HG03521 (cell line): ENCODE measurements at regions not wholly inside any gene's neighbourhood (a gene's known extent, or its start where the extent isn't known, plus 50 kb on each side); places are given as distances from the start of the nearest gene placed in this dataset.
"Not testable (repeated sequence)": the region's sequence is repeated elsewhere in the genome, so short reads cannot be mapped to it uniquely, and the experiment has no call there.

Source experiments
- ATAC-seq: cut with Tn5 transposase; IDR thresholded peaks from one replicate; pipeline ENCODE4 v1.9.1; 2021; ENCODE audit warnings: mild to moderate bottlenecking, moderate library complexity; ENCODE audit not compliant: unreplicated experiment

GRCh38 chr6:179340-179950, 112.8 kb upstream of the DUSP22 start:
- ATAC-seq: no peak

GRCh38 chr6:180091-180694, 112.1 kb upstream of the DUSP22 start:
- not testable (repeated sequence) for ATAC-seq

GRCh38 chr6:181049-181654, 111.1 kb upstream of the DUSP22 start:
- ATAC-seq: no peak

DNA sequence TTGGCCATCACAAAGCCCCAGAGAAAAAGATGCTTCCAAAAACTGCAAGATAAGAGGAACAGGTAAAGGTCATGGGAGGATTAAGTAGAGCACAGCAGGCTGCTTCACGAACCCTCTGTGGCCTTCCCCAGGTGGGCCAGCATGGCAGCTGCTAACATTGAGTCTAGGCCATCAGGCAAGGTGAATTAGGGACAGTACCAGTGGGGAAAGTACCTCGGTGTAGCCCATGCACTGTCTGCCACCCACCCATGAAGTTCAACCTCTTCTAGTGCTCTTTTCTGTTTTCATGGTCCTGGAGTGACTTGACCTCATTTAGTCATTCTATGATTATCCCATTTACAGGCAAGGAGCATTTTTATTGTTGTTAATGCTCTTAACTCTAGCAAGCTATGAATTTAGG, 108.6 kb upstream of the DUSP22 start:
- no peak for ATAC-seq

DNA sequence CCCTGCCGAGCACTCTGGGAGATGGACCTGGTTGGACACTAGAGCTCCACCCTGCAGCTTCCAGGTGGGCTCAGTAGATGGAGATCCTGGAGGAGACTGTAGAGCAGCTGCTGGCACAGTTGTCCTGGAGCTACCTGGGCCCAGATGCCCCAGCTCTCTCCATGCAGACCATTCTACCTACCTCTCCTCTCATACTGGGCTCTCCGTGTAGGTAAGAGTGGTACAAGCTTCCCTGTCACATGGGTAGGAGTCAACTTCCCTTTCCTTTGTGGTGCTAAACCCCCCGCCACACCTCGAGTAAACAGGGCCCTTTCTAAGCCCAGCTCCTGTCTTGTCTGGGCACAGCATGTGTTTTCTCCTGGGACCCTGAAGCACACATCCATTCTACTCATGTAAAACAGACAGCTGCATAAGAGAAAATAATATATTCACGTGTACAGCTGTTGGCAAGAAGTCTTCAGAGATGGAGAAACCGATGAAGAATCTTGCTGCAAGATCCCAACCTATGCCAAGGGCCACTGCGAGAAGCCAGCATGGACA, 108.1 kb upstream of the DUSP22 start:
- ATAC-seq: no peak

- ATAC-seq: no peak
Observed at GRCh38 chr6:186340-186965, 105.8 kb upstream of the DUSP22 start.

DNA sequence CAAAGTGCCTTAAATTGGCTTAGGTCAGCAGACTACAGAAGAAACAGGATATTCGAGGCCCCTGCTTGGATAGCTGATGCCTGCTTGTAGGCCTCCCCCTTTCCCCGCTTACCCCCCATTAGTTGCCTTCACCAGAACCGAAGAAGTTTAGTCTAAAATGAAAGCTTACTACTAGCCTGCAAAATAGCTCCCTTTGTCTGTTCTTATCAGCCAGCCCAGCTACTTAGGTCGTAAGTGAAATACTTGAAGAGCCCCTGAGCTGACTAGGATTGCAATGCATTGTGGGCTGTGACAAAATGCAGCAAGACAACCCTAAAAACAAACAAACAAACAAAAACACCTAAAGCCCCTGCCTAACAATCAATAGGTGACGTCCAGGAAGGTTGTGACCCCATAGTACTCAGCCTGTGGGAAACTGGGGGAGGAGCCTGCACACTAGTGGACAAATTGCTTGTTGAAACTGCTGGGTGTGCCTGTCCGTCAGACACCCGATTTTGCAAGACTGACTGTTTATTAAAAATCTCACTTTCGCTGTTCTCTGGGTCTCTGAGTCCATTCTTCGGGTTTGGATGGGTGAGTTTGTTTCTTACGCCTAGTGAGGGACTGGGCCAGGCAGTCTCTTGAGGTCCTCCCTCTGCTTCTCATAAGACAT, 105.0 kb upstream of the DUSP22 start:
- no peak for ATAC-seq

DNA sequence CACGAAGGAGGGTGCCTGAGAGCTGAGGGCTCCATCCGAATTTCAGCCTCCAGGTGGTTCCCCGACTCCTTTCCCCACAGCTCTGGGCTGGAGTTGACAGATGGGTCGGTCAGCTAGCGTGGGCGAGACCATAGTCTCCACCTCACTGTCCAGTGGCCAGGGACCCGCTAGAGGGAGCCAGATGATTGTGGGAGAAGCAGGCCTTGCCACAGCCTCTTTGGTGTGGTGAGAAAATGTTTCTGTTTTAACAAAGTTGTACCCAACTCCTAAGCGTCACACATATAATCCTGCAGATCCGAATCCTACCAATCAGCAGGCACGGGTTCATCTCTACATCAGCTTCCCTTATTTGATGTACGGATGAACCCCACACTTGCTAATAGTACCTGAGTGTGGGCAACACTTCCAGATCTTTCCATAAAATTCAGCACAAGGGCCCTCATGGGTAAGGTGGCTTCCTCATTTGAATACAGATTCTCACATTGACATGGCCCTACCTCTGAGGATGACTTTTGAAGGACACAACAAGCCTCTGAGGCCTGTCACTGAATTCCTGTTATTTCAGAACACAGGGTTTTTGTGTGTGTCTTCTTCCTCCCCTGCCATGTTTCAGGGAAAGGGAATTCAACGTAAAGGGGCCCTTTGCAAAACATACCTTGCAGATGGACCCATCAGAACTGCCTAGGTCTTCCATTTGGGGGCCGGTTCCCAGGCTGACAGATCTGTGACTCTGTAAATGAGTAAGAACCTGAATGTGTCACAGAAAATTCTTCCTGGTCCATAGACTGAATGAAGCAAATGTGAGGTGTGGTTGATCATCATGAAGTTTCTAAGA, 103.2 kb upstream of the DUSP22 start:
- ATAC-seq: peak; percentile 75

DNA sequence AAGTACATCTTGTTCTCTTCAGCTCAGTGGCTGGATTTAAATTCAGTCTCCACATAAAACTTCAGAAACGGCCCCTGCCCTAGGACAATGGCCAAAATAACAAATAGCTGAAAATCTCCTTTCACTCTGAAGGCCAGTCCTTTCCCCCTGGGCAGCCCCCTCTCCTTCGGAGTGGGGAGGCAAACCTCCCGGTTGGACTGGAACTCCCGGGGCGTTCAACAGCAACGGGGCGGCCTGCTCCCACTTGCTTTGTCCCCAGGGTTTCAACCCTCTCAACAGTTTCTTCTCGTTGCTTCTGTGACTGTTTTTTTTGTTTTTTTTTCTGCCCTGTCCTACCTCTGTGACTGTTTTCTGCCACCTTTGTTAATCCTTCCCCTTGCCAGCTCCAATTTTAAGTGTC, 102.6 kb upstream of the DUSP22 start:
- no peak for ATAC-seq

DNA sequence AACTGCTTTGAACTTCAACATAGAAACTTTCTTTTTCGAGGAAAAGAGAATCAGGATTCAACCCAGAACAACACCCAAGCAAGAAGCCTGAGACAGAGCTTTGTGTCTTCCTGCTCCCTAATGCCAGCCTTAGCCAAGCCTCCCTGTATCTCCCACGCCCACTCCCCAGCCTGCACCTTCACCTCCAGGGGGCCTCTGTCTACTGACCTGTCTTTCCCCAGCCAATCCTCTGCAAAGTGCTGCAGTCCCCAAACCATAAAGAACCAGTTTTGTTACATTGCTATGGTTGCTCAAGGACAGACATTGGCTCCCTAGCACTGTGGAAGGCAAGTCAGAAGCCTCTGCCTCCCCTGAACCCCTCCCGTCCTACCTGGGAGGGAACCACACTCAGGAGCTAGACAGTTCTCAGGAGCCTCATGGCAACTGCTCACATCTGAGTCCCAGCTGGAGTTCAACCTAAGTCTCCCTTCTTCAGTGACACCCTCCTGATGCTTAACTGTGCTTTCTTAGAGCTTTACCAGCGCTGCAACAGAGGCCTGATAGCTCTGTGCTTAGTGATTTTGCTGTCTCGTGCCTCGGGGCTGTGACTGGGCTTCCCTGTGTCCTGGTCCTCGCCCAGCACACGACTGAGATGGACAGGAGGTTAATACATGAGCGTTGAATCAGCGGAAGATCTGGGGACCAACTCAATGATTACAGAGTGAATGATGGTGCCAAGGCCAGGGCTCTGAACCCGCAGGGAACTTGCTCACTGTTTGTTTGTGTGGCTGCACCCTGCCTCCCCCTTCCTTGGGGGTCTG, 101.5 kb upstream of the DUSP22 start:
- ATAC-seq: no peak

- no peak for ATAC-seq
Observed at GRCh38 chr6:191487-192312, 100.6 kb upstream of the DUSP22 start.

- ATAC-seq: no peak
Observed at GRCh38 chr6:192313-192664, 100.0 kb upstream of the DUSP22 start.

DNA sequence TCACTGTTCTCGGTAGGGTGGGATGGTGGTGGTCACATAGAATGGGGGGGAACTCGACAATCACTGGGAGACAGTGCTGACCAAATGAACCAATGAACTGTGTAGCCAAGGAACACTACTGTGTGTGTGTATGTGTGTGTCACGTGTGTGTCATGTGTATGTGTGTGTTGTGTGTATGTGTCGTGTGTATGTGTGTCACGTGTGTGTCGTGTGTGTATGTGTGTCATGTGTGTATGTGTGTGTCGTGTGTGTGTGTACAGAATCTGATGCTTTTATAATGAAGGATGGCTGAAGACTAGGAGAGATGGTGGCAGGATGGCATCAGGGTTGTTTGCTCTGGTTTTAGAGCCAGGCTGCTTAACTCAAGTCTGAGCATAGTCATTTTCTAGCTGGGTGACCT, 99.1 kb upstream of the DUSP22 start:
- no peak for ATAC-seq

DNA sequence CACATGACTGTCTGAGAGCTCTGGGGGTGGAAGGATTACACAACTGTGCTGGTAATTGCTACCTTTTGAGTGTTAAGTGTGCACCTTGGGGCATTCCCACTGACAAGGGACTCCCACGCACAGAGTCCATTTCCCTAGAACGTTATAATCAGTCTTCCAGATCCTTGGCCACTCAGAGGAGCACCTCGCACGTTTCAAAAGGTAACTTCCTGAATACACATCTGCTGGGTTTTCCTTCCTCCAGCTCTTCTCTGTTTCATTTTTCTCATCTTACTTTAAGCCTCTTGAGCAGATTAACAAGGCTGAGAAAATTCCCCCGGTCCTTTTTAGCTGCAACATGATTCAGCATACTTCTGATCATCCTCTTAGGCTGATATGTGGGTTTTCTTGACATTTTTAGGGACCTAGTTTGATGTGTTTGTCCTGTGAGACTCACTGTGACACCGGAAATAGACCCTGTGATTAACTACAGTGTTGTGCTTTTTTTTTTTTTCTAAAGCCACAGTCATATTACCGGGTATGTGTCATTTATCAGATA, 98.4 kb upstream of the DUSP22 start:
- ATAC-seq: no peak

- ATAC-seq: no peak
Observed at GRCh38 chr6:195861-196360, 96.4 kb upstream of the DUSP22 start.

DNA sequence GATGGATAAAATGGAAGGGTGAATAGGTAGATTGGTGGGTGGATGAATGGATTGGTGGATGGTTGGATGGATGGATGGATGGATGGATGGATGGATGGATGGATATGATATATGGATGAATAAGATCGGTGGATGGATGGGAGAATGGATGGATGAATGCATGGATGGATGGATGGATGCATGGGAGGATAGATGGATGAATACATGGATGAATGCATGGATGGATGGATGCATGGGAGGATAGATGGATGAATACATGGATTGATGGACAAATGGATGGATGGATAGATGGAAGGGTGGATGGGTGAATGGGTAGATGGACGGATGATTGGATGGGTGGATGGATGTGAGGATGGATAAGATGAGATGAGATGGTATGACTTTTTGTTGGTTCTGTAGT, 95.7 kb upstream of the DUSP22 start:
- no peak for ATAC-seq

DNA sequence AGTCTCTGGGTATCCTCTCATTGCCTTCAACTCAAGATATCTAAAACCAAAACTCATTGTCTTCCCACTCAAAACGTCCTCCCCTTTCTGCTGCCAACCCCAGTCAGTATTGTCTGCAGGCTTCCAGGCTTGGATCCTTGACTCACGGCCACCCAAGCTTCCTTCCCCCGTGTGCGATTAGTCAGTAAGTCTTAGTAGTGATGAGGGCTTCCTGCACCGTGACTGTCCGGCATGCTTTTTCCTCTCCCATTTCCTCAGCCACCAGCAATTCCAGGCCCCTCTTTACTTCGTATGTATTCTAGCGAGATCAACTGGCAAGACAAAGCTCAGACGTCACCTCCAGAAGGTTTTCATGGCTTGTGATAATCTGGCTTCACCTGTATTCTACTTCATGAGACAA, 88.6 kb upstream of the DUSP22 start:
- ATAC-seq: no peak

DNA sequence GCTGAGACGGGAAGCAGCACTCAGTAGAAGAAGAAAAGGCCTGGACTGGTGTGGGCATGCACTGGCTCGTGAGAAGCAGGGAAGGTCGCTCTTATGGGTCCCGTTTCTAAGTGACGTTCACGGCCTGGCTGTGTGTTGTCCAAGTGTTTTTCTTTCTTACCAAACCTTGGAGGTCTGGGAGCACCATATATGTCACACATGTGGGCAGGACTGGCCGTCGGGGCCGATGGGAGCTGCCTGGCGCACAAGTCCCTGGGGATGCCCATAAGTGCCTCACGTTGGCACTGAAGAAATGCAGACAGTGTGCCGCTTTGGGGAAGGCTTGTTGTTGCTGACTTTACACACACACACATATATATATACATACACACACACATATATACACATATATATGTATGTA, 86.0 kb upstream of the DUSP22 start:
- no peak for ATAC-seq

DNA sequence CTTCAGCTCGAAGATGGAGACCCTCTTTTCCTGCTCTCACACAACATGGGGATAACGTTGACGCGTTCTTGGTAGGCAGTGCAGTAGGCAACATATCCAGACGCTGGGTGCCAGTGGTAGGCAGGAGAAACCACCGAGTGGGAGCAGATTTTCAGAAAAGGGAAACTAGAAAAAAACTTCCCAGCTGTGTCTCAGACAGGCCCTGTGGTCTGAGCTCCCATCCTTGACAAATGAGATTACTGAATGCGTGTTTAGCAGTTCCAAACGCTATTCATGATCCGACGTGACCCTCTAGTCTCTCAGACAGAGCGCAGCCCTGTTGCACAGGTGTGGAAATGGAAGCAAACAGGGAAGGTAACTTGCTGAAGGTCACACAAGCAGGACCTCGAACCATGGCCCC, 83.9 kb upstream of the DUSP22 start:
- no peak for ATAC-seq
